Liver (tissue), 8 donors: ENCODE measurements at regions not wholly inside any gene's neighbourhood (a gene's known extent, or its start where the extent isn't known, plus 50 kb on each side); places are given as distances from the start of the nearest gene placed in this dataset.

Experiments used
- DNase-seq: peaks from one replicate; pipeline ENCODE4 v3.0.0-alpha.2; 2017; ENCODE audit warnings: low spot score
- H3K27ac ChIP-seq, 2 donors: one replicate each; pipeline ENCODE4 v1.7.0; 2013; ENCODE audit warnings: inconsistent platforms in 2 of 2, low read length in 2 of 2, control low read depth in 1 of 2, low read depth in 1 of 2, mild to moderate bottlenecking in 1 of 2
- H3K27me3 ChIP-seq, 4 donors: one replicate each; pipeline versions ENCODE4 v1.6.1 to v1.7.0; 2013; ENCODE audit warnings: low read length in 3 of 4, inconsistent platforms in 1 of 4, mild to moderate bottlenecking in 1 of 4, moderate library complexity in 1 of 4; ENCODE audit not compliant: control insufficient read depth in 4 of 4, insufficient read depth in 4 of 4
- H3K36me3 ChIP-seq, 4 donors: one replicate each; pipeline versions ENCODE4 v1.6.1 to v1.7.0; 2013; ENCODE audit warnings: low read length in 3 of 4, mild to moderate bottlenecking in 3 of 4, low read depth in 1 of 4, moderate library complexity in 1 of 4; ENCODE audit not compliant: control insufficient read depth in 4 of 4, insufficient read depth in 3 of 4
- H3K4me1 ChIP-seq, 4 donors: one replicate each; pipeline versions ENCODE4 v1.6.1 to v1.7.0; 2013; ENCODE audit warnings: low read length in 3 of 4, mild to moderate bottlenecking in 3 of 4, moderate library complexity in 1 of 4; ENCODE audit not compliant: control insufficient read depth in 4 of 4, insufficient read depth in 4 of 4
- H3K4me3 ChIP-seq, 3 donors: one replicate each; pipeline versions ENCODE4 v1.6.1 to v1.7.0; 2013; ENCODE audit warnings: low read length in 3 of 3, control low read depth in 1 of 3, low read depth in 1 of 3, mild to moderate bottlenecking in 1 of 3
- H3K9ac ChIP-seq, 2 donors: one replicate each; pipeline ENCODE4 v1.7.0; 2013; ENCODE audit warnings: low read length in 2 of 2, mild to moderate bottlenecking in 2 of 2, moderate library complexity in 2 of 2, control low read depth in 1 of 2, low read depth in 1 of 2
- H3K9me3 ChIP-seq, 4 donors: one replicate each; pipeline versions ENCODE4 v1.6.1 to v1.7.0; 2013; ENCODE audit warnings: low read length in 3 of 4; ENCODE audit not compliant: control insufficient read depth in 4 of 4
- EGR1 ChIP-seq, 2 donors: IDR thresholded peaks; 2 replicates each; pipeline ENCODE4 v1.6.1; 2016 to 2018; ENCODE audit warnings: antibody characterized with exemption in 2 of 2, low read depth in 2 of 2
- FOXA1 ChIP-seq: IDR thresholded peaks from 2 replicates; pipeline ENCODE4 v1.6.1; 2016; ENCODE audit warnings: antibody characterized with exemption
- FOXA2 ChIP-seq: IDR thresholded peaks from 2 replicates; pipeline ENCODE4 v1.6.1; 2016; ENCODE audit warnings: antibody characterized with exemption
- GABPA ChIP-seq, 2 donors: IDR thresholded peaks in 1 of 2; conservative IDR thresholded peaks in 1 of 2; 2 replicates each; pipeline ENCODE4 v1.6.1; 2016; ENCODE audit warnings: antibody characterized with exemption in 2 of 2, mild to moderate bottlenecking in 1 of 2, moderate library complexity in 1 of 2
- HNF4A ChIP-seq, 2 donors: conservative IDR thresholded peaks; 2 replicates each; pipeline ENCODE4 v1.6.1; 2016; ENCODE audit warnings: antibody characterized with exemption in 2 of 2, mild to moderate bottlenecking in 2 of 2
- HNF4G ChIP-seq: IDR thresholded peaks from 2 replicates; pipeline ENCODE4 v1.6.1; 2016; ENCODE audit warnings: antibody characterized with exemption
- JUND ChIP-seq, 2 donors: IDR thresholded peaks; 2 replicates each; pipeline ENCODE4 v1.6.1; 2016; ENCODE audit warnings: antibody characterized with exemption in 2 of 2
- NR2F2 ChIP-seq: IDR thresholded peaks from 2 replicates; pipeline ENCODE4 v1.6.1; 2016; ENCODE audit warnings: antibody characterized with exemption
- RAD21 ChIP-seq, 2 donors: IDR thresholded peaks; 2 replicates each; pipeline ENCODE4 v1.6.1; 2016; ENCODE audit warnings: antibody characterized with exemption in 2 of 2, mild to moderate bottlenecking in 2 of 2
- RXRA ChIP-seq, 2 donors: IDR thresholded peaks; 2 replicates each; pipeline ENCODE4 v1.6.1; 2017 to 2018; ENCODE audit warnings: antibody characterized with exemption in 2 of 2, mild to moderate bottlenecking in 1 of 2
- SP1 ChIP-seq: IDR thresholded peaks from 2 replicates; pipeline ENCODE4 v1.6.1; 2018; ENCODE audit warnings: antibody characterized with exemption, mild to moderate bottlenecking
- TAF1 ChIP-seq: conservative IDR thresholded peaks from 2 replicates; pipeline ENCODE4 v1.6.1; 2016; ENCODE audit warnings: antibody characterized with exemption, mild to moderate bottlenecking
- YY1 ChIP-seq: IDR thresholded peaks from 2 replicates; pipeline ENCODE4 v1.6.1; 2016; ENCODE audit warnings: antibody characterized with exemption, mild to moderate bottlenecking
- WGBS: extraction: QIAGEN DNeasy Blood & Tissue Kit; methylation state at CpG from one replicate; pipeline ENCODE4 v1.1.7; 2013; 5-methylcytosine and 5-hydroxymethylcytosine counted together
- TF ChIP-seq, protein P1 (sequence below): IDR thresholded peaks from 2 replicates; pipeline ENCODE4 v1.6.1; 2016; ENCODE audit warnings: antibody characterized with exemption
- TF ChIP-seq, protein P2 (sequence below): IDR thresholded peaks from 2 replicates; pipeline ENCODE4 v1.6.1; 2016; ENCODE audit warnings: antibody characterized with exemption
- TF ChIP-seq, protein P3 (sequence below): IDR thresholded peaks from 2 replicates; pipeline ENCODE4 v1.6.1; 2016; ENCODE audit warnings: antibody characterized with exemption
- TF ChIP-seq, protein P4 (sequence below): fragments of 150-350 bp; IDR thresholded peaks from 2 replicates; pipeline ENCODE4 v1.5.1; 2017; ENCODE audit warnings: improper control_type of control experiment, low read depth, low read length; ENCODE audit not compliant: missing input control
- TF ChIP-seq, protein P5 (sequence below): IDR thresholded peaks from 2 replicates; pipeline ENCODE4 v1.6.1; 2016; ENCODE audit warnings: antibody characterized with exemption, mild to moderate bottlenecking
- donor health status: healthy.
- donor health status: healthy.
- donor health status: healthy.
- donor health status: healthy.
- donor health status: healthy.

DNA sequence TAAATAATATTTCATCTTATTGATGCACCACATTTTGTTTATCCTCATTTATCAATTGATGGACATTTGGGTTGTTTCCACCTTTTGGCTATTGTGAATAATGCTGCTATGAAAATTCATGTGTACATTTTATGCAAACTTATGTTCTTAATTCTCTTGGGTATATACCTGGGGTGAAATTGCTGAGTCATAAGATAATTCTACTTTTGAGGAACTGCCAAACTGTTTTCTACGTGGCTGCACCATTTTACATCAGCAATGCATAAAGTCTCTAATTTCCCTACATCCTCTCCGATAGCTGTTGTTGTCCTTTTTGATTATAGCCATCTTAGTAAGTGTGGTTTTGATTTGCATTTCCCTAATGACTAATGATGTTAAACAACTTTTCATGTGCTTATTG, 116.5 kb upstream of the DLX2 start:
- Histone ChIP-seq H3K9ac (no peak overlapping the region), H3K36me3 (no peaks in the 10 kb centered on the region), H3K27me3 (no peaks in the 10 kb centered on the region), H3K9me3 (no peaks in the 10 kb centered on the region), H3K4me3 (no peak overlapping the region), H3K27ac (no peak overlapping the region), H3K4me1 (no peaks in the 10 kb centered on the region)
- DNase-seq = no peak
- 78% methylated on average over 2 of the region's 2 CpGs for WGBS
- TF ChIP-seq GABPA (IDR thresholded peaks at IDR 0.05 in 1 of 2, conservative IDR thresholded peaks at IDR 0.05 in 1 of 2) = no peak
- TF ChIP-seq FOXA2 = no peak
- TF ChIP-seq, protein P1, sequence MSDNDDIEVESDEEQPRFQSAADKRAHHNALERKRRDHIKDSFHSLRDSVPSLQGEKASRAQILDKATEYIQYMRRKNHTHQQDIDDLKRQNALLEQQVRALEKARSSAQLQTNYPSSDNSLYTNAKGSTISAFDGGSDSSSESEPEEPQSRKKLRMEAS = no peak
- no peak for TF ChIP-seq YY1
- no peak for TF ChIP-seq HNF4A (conservative IDR thresholded peaks at IDR 0.05)
- TF ChIP-seq, protein P2, sequence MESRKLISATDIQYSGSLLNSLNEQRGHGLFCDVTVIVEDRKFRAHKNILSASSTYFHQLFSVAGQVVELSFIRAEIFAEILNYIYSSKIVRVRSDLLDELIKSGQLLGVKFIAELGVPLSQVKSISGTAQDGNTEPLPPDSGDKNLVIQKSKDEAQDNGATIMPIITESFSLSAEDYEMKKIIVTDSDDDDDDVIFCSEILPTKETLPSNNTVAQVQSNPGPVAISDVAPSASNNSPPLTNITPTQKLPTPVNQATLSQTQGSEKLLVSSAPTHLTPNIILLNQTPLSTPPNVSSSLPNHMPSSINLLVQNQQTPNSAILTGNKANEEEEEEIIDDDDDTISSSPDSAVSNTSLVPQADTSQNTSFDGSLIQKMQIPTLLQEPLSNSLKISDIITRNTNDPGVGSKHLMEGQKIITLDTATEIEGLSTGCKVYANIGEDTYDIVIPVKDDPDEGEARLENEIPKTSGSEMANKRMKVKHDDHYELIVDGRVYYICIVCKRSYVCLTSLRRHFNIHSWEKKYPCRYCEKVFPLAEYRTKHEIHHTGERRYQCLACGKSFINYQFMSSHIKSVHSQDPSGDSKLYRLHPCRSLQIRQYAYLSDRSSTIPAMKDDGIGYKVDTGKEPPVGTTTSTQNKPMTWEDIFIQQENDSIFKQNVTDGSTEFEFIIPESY = no peak
- TF ChIP-seq RAD21 (IDR thresholded peaks at IDR 0.05) = no peak
- TF ChIP-seq TAF1 = no peak
- TF ChIP-seq, protein P3, sequence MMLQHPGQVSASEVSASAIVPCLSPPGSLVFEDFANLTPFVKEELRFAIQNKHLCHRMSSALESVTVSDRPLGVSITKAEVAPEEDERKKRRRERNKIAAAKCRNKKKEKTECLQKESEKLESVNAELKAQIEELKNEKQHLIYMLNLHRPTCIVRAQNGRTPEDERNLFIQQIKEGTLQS = no peak
- TF ChIP-seq SP1 = no peak
- no peak for TF ChIP-seq EGR1 (IDR thresholded peaks at IDR 0.05; ENCODE audit: low read depth in 2 of 2)
- no peak for TF ChIP-seq FOXA1
- TF ChIP-seq, protein P4, sequence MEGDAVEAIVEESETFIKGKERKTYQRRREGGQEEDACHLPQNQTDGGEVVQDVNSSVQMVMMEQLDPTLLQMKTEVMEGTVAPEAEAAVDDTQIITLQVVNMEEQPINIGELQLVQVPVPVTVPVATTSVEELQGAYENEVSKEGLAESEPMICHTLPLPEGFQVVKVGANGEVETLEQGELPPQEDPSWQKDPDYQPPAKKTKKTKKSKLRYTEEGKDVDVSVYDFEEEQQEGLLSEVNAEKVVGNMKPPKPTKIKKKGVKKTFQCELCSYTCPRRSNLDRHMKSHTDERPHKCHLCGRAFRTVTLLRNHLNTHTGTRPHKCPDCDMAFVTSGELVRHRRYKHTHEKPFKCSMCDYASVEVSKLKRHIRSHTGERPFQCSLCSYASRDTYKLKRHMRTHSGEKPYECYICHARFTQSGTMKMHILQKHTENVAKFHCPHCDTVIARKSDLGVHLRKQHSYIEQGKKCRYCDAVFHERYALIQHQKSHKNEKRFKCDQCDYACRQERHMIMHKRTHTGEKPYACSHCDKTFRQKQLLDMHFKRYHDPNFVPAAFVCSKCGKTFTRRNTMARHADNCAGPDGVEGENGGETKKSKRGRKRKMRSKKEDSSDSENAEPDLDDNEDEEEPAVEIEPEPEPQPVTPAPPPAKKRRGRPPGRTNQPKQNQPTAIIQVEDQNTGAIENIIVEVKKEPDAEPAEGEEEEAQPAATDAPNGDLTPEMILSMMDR = no peak
- no peak for TF ChIP-seq HNF4G
- no peak for TF ChIP-seq NR2F2
- TF ChIP-seq RXRA (IDR thresholded peaks at IDR 0.05) = no peak
- no peak for TF ChIP-seq JUND (IDR thresholded peaks at IDR 0.05)
- TF ChIP-seq, protein P5, sequence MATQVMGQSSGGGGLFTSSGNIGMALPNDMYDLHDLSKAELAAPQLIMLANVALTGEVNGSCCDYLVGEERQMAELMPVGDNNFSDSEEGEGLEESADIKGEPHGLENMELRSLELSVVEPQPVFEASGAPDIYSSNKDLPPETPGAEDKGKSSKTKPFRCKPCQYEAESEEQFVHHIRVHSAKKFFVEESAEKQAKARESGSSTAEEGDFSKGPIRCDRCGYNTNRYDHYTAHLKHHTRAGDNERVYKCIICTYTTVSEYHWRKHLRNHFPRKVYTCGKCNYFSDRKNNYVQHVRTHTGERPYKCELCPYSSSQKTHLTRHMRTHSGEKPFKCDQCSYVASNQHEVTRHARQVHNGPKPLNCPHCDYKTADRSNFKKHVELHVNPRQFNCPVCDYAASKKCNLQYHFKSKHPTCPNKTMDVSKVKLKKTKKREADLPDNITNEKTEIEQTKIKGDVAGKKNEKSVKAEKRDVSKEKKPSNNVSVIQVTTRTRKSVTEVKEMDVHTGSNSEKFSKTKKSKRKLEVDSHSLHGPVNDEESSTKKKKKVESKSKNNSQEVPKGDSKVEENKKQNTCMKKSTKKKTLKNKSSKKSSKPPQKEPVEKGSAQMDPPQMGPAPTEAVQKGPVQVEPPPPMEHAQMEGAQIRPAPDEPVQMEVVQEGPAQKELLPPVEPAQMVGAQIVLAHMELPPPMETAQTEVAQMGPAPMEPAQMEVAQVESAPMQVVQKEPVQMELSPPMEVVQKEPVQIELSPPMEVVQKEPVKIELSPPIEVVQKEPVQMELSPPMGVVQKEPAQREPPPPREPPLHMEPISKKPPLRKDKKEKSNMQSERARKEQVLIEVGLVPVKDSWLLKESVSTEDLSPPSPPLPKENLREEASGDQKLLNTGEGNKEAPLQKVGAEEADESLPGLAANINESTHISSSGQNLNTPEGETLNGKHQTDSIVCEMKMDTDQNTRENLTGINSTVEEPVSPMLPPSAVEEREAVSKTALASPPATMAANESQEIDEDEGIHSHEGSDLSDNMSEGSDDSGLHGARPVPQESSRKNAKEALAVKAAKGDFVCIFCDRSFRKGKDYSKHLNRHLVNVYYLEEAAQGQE = no peak

DNA sequence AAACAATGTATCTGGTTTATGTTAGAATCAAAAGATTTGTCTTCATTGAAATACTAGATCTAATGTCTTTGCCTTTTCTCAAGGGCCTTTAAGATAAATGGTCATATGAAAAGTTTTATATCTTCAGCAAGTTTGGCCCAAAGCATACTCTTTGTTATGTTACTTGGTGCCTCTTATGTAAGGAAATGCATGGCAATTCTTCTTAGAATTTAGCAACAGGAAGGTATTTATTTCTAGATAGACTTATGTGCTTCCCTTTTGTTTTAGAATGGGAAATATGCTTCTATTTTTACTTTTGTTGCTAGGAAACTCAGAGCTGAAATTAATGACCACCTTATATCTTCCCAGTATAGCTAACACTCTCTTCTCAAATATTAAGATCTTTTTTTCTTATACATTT, 117.4 kb upstream of the DLX2 start:
- TF ChIP-seq NR2F2 = no peak
- TF ChIP-seq, protein P3 = no peak
- TF ChIP-seq TAF1 = no peak
- TF ChIP-seq YY1 = no peak
- TF ChIP-seq, protein P5 = no peak
- TF ChIP-seq, protein P4 = no peak
- no peak for TF ChIP-seq RXRA (IDR thresholded peaks at IDR 0.05)
- TF ChIP-seq, protein P1 = no peak
- no peak for TF ChIP-seq RAD21 (IDR thresholded peaks at IDR 0.05)
- TF ChIP-seq HNF4A (conservative IDR thresholded peaks at IDR 0.05) = no peak
- Histone ChIP-seq H3K4me3 (no peak overlapping the region), H3K27me3 (no peaks in the 10 kb centered on the region), H3K9me3 (no peaks in the 10 kb centered on the region), H3K4me1 (no peaks in the 10 kb centered on the region), H3K9ac (no peak overlapping the region), H3K27ac (no peak overlapping the region), H3K36me3 (no peaks in the 10 kb centered on the region)
- no peak for DNase-seq
